ENCODE measurements at regions not wholly inside any gene's neighbourhood (a gene's known extent, or its start where the extent isn't known, plus 50 kb on each side); places are given as distances from the start of the nearest gene placed in this dataset.

GRCh38 chr12:97629382-97629781 lies 166.8 kb downstream of the RMST start:
- TF ChIP-seq POLR2A (IDR thresholded peaks at IDR 0.05; ENCODE audit: low read length) = no peak
- no peak for TF ChIP-seq GATA1 (IDR thresholded peaks at IDR 0.05; ENCODE audit: low read depth, low read length)
